T-helper 2 cell (primary cell): ENCODE measurements at regions not wholly inside any gene's neighbourhood (a gene's known extent, or its start where the extent isn't known, plus 50 kb on each side); places are given as distances from the start of the nearest gene placed in this dataset.

Source experiments
- DNase-seq, 5 experiments: peaks; one replicate each; pipeline versions ENCODE4 v3.0.0 to v3.0.0-alpha.2; 2012 to 2022

DNA sequence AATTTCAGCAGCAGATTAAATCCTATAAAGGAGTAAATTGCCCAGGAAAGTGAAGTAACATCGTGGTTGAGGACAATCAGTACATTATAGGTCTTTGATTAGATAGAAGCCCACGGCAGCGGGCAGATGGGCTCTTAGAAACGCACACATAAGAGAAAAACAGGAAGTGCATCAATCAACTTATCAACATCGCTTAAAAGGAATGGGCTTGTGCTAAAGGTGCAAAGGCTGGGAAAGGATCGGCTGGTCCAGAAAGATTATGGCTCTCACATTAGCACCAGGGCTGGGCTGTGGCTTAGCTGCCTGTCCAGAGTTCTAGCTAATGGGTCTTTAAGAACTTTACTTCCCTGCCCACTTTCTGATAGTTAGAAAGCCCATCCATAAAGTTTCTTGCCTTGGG, 292.0 kb upstream of the TNRC6C start:
- peak in 1 of 5 experiments; percentile 71 for DNase-seq

DNA sequence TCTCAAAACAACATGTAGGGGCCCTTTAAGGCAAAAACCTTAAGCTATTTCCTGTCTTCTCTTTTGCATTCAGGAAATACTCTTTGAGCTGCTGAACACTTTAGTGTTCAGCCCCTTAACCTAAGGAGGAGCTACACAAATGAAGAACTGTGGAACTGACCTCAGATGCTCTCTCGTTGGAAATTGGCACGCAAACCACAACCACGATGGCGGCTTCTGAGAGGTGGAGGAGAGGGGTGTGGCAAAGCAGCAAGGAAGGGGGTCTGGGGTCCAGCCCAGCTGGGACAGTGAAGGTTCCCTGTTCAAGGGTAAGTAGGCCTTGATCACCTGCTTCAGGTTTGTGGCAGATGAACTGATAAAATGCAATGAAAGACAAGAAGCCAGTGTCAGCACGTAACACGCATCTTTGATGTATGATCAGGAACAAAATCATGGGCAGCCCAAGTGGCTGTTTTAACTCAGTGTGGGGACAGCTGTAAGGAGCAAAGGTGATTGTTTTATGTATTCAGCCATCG, 291.6 kb upstream of the TNRC6C start:
- peak; percentile 24 to 97 (median 66) for DNase-seq

GRCh38 chr17:77667478-77667877, 291.0 kb upstream of the TNRC6C start:
- peak in 1 of 5 experiments; percentile 72 for DNase-seq

GRCh38 chr17:77668518-77668917, 290.0 kb upstream of the TNRC6C start:
- peak in 1 of 5 experiments; percentile 13 for DNase-seq

DNA sequence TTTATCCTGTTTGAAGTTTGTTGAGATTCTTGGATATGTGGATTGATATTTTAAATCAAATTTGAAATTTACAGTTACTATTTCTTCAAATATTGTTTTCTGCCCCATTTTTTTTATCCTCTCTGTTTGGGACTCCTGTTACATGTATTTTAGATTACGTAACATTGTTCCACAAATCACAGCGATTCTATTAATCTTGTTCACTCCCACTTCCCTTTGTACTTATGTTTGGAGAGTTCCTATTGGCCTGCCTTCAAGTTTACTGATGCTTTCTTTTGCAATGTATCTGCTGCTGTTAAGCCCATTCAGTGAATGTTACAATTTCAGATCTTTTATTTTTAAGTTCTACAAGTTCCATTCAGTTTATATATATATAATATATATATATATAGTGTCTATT, 288.3 kb upstream of the TNRC6C start:
- no peak for DNase-seq

- DNase-seq: no peak
These were observed 284.1 kb upstream of the TNRC6C start for GRCh38 chr17:77674358-77674757.

GRCh38 chr17:77675411-77675810, 283.1 kb upstream of the TNRC6C start:
- DNase-seq: no peak

GRCh38 chr17:77675816-77676215, 282.7 kb upstream of the TNRC6C start:
- DNase-seq: no peak

- DNase-seq: no peak
These were observed 282.3 kb upstream of the TNRC6C start for GRCh38 chr17:77676237-77676661.

GRCh38 chr17:77677211-77677610, 281.3 kb upstream of the TNRC6C start:
- no peak for DNase-seq

- no peak for DNase-seq
These were observed 280.9 kb upstream of the TNRC6C start for GRCh38 chr17:77677630-77678029.

GRCh38 chr17:77679589-77679988, 278.9 kb upstream of the TNRC6C start:
- DNase-seq: no peak

- DNase-seq: no peak
These were observed 276.6 kb upstream of the TNRC6C start for GRCh38 chr17:77681861-77682260.

DNA sequence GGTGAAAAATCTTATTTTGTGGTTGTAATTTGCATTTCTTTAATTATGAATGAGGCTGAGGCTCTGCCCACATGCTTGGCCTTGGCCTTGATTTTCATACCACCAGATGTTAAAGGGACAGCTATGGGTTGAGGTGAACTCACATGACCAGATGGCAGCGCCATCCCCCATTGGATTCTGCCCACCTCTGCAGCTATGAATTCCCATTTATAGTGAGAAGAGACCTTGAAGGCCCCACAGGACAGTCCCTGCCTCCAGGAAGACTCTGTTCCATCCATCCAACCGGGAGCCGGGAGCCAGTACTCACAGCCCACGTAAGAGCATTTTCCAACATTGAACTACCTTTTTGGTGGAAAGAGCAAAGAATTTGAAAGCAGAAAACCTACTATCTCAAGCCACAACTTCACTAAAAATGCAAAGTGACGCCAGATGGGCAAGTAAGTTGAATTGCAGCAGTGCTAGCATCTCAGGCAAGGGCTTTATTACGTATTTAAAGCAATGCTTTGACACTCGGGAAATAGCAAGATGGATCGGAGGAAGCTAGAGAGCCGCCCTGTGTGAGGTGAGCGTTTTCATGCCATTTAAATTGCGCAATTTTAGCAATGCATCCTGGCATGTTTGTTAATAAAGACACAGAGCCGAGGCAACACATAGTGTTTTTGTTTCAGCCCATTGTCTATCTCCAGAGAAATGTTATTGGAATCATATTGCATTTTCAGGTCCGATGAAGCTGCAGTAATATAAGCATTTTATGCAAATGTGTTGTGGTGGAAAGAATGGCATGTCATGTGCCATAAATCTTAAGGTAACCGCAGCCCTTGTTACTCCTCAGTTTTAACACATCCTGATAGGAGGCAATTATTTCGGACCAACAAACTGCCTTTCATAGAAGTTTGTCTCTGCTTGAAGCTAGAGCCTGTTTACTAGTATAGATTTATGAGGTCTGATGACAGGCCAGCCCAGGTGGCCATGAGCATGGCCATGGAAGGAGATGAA, 273.4 kb upstream of the TNRC6C start:
- DNase-seq: no peak

- DNase-seq: no peak
These were observed 272.5 kb upstream of the TNRC6C start for GRCh38 chr17:77685881-77686486.

DNA sequence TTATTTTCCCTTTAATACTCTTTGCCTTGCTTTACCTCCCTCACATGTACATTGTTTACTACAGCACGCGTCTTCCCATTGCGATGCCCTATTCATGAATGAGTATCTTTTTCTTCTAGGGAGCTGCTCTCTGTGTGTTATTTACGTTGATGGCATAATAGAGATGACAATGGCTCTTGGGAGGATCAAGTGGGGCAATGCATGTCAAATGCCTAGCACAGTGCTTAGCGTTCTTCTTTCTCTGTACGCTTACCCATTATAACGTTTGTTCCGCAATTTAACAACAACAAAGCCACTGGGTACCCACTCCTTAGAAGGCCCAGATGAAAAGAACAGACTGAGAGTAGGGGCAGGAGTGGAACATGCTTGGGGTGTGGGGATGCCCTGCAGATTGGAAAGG, 271.6 kb upstream of the TNRC6C start:
- no peak for DNase-seq

- no peak for DNase-seq
These were observed 271.1 kb upstream of the TNRC6C start for GRCh38 chr17:77687417-77687816.

GRCh38 chr17:77687921-77688320, 270.6 kb upstream of the TNRC6C start:
- DNase-seq: no peak

GRCh38 chr17:77688369-77688768, 270.1 kb upstream of the TNRC6C start:
- no peak for DNase-seq

GRCh38 chr17:77690271-77691161, 268.0 kb upstream of the TNRC6C start:
- peak in 1 of 5 experiments; percentile 45 for DNase-seq

DNA sequence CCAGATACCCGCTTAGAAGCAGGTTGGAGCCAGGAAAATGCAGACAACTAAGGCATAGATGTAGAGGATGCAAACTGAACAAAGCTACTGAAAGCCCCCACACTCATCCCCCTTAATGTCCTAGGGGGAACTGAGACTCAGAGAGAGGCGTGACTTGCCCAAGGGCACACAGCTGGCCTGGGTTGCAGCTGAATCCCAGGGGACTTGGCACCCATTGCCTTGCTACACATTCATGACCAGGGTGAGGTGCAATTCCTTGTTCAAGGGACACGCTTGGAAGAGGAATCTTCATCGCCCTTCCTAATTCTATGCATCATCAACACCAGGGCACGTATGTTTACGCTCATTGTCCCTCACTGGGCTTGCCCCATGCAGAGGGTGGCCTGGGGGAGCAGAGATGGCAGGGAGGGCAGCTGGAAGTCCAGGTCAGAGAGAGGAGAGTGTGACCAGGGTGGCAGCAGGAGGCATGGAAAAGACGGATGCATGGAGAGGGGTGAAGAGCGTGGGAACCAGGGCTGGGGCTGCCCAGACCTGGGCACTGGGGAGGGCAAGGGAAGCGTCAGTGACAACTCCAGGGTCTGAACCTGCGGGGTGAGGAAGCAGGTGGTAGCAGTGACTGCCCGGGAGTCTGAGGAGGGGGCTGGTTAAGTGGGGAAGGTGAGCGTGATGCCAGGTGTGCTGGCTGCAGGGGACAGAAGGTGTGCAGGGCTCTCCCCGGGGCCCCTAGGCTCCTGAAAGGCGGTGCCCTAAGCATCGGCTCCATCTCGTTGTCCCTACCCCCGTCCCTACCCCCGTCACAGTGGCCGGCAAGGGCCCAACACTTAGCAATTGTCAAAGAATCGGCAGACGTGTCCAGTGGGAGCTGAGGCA, 267.1 kb upstream of the TNRC6C start:
- DNase-seq: no peak
